Right kidney (tissue), 1 donor: ENCODE measurements at regions not wholly inside any gene's neighbourhood (a gene's known extent, or its start where the extent isn't known, plus 50 kb on each side); places are given as distances from the start of the nearest gene placed in this dataset.
"Not testable (repeated sequence)": the region's sequence is repeated elsewhere in the genome, so short reads cannot be mapped to it uniquely, and the experiment has no call there.

ENCODE experiments used
- DNase-seq: peaks from one replicate; pipeline ENCODE4 v3.0.0-alpha.2; 2016

DNA sequence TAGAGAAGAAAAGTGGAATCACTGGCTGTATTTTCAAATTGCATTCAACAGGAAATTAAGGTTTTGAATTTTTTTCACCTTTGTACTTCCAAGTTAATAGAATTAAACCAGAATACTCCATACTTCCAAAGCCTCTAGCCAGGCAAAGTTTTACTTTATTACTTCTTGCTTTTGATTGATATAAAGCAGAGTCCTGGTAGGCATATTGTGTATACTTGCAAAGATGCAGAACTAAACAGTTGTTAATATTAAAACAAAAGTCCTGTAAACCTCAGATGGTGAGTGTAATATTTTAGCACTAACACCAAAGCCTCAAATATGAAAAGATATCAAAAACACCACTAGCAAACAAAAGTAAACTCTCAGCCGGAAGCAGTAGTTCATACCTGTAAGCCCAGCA, 107.2 kb upstream of the C2CD4B start:
- no peak for DNase-seq

DNA sequence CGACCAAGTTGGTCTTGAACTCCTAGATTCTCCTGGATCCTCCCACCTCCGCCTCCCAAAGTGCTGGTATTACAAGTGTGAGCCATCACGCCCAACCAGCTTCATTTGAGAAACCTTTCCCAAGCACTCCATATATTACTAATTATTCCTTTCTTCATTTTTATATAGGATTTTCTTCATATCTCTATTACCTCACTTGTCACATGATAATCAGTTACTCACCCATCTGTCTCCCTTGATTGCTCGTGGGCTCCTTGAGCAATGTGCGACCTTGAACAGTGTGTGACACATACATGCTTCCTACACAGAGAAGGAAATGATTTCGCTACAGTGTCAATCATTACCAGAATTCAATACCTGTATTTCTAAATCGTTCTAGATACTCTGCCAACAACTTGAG, 110.7 kb upstream of the C2CD4B start:
- DNase-seq: no peak

DNA sequence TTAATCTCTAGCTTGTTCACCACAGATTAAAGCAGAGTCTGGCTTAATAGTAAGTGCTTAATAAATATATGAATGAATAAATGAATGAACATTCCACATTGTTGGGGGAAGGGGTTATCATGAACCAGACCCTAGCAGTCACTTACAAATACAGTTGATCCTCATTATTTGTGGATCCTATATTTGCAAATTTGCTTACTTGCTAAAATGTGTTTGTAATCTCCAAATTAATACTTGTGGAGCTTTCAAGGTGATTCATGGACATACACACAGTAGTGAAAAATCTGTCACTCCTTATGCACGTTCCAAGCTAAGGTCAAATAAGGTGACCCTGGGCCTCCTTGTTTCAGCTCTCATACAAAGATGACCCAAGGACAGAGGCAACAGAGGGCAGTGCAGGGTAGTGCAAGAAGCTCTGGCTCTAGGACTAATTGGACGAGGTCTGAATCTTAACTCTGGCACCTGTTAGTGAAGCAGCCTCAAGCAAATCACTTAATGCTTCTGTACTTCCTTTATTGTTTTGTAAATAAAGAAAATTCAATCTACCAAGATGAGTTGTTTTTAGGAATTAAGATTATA, 112.8 kb upstream of the C2CD4B start:
- DNase-seq: no peak

DNA sequence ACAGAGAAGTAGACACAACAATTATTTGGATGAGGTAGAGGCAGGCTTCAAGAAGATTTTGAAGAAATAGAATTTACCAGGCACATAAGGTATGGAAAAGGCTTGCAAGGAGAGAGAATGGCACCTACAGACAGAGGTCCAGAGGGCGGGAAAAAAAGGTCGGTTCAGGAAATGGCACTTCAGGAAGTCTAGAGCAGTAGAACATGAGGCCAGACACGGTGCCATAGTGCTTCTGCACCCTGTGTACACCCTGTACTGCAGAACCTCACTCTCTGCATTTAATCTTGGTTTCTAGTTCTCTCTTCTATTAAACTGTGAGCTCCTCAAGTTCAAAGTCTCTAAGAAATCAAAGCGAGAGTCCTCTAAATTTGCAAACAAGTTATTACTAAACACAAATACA, 113.4 kb upstream of the C2CD4B start:
- no peak for DNase-seq

DNA sequence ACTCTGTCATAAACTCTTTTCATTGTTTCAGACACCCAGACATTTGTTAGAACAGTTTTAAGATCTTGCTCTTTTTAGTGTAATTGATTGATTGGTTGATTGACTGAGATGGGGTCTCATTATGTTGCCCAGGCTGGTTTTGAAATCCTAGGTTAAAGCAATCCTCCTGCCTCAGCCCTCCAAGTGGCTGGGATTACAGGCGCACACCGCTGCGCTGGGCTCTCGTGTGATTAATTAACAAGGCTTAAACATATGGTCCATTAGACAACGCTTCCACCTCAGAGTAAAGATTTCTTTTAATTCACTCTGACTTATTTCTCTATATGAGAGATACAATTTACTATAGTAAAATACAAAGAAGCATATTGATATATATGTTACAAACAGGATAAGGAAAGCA, 114.0 kb upstream of the C2CD4B start:
- no peak for DNase-seq

DNA sequence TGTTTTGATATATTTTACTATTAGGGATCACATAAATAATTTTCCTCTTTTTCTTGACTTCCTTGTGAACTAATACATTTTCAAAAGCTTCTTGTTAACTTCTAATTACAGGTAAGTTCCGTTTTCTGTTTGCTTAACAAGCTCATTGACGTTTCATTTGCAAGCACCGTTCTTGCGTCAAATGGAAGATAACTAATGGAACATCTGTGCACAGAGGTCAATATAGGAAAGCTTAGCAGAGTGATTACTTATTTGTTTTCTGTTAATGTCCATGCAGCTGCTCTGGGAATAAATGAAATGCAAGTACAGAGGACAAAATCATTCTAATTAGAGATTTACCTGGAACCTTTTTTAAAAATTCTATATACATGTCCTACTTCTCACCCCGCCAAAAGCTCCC, 115.5 kb upstream of the C2CD4B start:
- no peak for DNase-seq

DNA sequence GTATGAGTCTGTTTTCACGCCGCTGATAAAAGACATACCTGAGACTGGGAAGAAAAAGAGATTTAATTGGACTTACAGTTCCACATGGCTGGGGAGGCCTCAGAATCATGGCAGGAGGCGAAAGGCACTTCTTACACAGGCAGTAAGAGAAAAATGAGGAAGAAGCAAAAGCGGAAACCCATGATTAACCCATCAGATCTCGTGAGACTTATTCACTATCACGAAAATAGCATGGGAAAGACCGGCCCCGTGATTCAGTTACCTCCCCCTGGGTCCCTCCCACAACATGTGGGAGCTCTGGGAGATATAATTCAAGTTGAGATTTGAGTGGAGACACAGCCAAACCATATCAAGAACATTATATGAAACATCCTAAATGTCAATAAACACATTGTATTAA, 116.7 kb upstream of the C2CD4B start:
- not testable (repeated sequence) for DNase-seq

DNA sequence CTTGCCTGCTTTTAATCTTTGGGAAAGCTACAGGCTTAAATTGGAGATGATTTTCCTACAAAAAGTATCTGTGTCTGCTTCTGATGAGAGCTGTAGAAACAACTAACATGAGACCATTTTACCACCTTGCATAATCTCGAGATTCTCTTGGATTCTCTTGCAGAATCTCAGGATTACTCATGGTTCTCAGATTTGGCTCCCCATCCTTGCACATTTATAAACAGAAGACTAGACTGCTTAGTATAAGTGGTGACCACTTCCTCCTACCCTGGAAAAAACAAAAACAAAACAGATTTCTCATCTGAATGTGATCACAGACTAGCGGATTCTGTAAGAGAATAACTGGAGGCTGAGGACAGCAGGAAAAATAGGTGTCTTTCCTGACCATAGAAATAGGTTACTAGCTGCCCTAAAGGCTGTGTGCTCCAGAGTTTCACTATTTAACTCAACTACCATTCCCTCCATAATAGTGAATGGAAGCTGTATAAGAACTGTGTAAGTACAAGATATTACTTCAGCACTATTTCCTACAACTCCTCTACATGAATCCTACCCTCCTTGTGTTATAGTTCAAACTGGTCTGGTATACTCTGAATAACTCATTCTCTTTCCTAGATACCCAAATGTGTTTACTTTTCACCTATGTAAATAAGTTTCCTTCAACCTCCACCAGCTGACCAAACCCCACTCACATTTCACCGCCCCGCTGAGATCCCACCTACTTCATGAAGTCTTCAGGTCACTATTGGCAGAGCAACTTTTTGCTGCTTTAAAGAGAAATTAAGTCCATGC, 122.2 kb upstream of the C2CD4B start:
- DNase-seq: no peak

DNA sequence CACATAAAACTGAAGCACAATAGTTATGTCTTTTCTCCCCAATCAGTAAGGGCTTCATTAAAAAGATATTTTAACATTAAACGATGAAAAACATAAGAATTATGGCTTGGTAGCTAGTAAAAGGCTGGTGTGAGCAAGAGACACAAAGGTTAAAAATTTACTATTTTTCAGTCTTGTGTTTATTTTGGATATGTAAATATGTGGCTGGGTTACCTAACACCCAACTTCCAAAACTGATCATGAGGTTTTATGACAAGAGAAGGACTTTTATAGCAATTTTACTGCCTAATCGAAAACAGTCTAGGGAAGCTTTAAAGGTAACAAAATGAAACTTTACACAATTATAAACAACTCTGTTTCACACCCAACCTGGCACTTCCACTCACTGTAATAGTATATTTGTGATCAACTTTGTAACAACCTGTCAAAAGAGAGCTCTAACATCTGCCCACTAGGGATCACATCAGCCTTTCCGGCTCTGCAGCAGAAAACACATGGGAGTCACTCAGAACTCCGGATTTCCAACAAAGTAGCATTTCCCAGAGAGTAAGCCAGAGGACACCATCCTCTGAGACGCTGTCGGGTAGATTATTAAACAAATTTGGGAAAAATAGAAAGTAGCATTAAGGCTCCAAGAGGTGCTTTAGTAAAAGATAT, 123.4 kb upstream of the C2CD4B start:
- DNase-seq: no peak

DNA sequence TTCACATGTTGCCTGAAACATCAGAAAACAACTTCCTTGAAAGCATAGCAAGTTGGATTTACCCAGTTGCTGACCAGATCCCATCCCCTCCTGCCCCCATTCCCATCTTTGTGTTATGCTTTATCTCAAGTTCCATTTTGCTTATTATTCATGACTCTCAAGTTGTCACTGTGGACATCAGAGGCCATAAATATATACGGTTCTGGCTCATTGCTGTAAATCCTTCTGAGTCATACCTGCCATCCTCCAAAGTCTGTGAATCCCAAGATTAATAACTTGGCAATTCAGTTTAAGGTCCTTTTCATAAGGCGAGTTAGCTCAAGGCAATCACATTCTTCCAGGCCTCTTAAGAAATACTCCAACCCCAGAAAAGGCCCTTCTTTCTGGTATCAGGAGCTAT, 126.2 kb upstream of the C2CD4B start:
- no peak for DNase-seq

DNA sequence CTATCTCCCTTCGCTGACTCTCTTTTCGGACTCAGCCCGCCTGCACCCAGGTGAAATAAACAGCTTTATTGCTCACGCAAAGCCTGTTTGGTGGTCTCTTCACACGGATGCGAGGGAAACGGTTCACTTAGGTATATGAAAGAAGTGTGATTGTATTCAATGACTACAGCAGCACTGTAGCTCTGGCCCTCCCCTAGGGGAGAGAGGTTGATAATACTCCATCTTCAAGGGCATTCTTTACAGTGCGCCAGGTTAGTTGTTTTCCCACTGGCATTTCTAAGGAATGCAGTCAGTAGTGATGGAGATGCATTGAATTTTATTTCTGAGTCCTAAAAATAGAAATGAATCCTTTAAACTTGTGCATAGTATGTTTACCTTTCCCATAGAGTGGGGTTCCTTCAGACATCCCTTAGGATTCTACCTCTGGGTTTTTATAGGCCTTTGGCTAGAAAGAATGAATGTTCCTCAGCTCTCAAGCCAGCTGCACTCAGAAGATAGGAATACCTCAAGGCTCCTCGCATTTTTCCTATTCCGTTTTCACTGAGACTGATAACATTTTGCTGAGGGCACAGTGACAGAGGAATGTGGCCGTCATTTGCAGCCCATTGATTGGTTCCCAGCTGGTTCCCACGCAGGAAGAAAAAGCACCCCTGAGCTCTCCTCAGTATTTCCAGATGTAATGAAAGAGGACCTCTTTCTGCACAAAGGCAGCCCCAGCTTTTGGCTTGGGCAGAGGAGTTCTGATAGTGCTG, 131.8 kb upstream of the C2CD4B start:
- no peak for DNase-seq

DNA sequence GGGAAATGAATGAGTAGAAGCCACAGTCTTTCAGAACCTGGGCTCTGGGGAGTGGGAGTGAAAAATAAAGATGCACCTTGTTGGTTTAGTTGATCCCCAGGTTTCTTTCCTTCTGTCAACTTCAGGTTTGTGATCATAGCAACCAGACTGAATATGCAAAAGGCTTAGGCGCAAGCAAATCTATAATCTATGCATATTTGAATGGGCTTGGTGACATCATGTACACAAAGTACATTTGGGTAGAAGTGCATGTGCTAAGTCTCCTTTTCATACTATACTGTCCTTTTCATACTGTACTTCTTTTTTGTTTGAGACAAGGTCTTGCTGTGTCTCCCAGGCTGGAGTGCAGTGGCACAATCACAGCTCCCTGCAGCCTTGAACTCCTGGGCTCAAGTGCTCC, 132.4 kb upstream of the C2CD4B start:
- no peak for DNase-seq

DNA sequence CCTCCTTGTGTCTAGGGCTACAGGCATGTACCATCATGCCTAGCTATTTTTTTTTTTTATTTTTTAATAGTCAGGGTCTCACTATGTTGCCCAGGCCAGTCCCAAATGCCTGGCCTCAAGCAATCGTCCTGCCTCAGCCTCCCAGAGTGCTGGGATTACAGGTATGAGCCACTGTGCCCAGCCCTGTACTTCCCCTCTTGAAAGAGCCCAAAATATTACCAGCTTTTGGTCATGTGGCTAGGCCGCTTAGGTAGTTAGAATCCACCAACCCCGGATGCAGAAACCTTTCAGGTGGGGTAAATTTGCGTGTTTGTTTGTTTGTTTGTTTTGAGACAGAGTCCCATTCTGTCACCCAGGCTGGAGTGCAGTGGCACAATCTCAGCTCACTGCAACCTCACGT, 132.8 kb upstream of the C2CD4B start:
- DNase-seq: no peak

DNA sequence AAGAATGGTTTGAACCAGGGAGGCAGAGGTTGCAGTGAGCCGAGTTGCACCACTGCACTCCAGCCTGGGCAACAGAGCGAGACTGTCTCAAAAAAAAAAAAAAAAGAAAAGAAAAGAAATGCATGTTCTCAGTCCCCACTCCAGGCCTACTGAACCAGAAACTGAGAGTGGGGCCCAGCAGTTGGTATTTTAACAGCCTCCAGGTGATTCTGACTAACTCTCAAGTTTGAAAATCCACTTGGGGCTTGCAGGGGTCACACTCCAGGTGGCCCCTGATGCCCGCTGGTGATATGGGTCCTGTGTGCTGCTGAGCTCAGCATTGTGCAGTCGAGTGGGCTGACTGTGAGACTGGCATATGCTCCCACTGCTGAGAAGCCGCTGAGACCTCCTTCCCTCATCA, 133.7 kb upstream of the C2CD4B start:
- no peak for DNase-seq

DNA sequence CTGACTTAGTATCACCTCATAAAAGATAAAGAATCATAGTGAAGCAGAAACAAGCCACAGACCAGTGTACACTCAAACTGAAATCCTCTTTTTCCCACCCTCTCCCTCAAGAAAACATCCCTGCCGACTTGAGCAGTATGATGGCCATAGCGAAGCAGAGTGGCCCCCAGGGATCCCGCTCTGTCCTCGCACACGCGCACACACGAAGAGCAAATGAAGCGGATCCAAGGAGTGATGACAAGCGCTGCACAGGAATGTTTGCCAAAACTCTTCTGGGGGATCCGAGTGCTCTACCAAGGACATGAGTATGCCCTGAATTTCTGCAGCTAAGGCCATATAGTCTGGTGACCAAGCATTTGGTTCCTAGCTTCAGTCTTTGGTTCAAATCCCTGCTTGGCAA, 134.5 kb upstream of the C2CD4B start:
- DNase-seq: no peak

DNA sequence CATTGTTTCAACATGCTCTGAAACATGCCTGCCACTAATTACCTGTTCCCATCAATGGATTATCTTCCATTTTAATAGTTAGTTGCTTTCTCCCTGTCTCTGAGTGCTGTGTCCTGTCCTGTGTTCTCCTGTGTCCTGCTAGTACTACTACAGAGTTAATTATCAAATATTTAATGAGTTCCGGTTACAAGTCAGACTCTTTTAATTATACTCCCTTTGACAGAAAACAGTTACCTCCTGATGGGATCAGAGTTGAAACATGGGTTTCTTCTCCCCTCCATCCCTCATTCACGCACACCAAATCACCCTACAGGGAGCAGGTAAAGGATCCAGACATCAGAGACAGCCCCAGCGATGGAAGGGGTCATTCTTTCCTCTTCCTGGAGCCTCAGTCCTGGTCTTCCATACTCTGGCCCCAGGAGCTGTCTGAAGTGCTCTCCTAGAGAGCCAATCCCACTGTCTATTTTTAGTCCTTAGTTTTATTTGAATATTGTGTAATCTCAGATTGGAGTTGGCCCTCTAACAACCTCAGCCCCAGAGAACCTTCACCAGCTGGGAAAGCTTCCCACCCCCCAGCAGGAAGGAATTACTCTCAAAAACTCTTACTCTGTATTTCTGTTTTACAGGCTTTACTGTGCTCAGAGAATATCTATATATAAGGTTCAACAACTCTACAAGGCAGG, 137.0 kb upstream of the C2CD4B start:
- DNase-seq: no peak

DNA sequence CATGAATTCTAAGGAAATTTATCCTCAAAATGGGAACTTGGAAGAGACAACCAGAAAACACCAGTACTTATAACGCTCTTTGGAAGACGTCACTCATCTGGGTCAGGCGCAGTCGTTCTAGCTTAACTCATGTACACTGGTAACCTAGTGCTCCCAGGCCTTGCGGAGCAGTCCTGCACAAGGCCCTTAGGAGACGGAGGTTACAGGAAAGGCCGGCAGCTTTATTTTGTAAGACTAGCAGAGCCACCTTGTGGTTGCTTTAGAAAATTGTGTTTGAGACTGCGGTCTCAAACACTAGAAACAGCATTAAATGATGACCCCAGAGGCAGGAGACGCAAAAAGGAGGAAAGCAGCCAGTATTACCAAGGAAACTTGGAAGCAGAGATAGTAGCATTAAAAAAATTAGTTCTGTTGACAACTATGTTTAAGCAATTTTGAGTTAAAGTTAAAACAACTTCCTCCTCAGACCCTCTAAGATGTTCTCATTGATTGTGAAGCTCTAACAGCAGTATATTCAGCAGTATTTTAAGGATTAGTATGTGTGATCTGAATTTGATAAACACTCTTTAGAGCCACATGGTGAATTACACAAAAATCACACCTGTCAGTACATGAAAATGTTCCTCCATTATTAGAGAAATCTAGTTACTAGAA, 141.9 kb upstream of the C2CD4B start:
- DNase-seq: peak; percentile 45

DNA sequence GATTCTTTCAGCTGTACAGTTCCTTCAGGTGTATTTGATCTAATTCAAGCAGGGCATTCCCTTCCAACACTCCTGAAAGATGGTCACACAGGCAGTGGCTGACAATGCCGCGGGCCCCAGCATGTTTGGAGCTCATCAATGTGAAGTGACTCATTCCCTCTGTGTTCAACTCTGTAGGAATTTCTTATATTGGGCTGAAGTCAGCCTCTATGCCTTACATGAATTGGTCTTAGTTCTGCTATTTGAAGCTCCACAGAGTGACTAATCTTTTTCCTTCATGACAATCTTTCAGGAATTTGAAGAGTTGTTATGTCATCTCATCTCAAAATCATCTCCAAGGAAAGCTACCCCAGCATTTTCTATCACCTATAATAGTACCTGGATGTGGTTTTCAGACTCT, 142.5 kb upstream of the C2CD4B start:
- DNase-seq: no peak

DNA sequence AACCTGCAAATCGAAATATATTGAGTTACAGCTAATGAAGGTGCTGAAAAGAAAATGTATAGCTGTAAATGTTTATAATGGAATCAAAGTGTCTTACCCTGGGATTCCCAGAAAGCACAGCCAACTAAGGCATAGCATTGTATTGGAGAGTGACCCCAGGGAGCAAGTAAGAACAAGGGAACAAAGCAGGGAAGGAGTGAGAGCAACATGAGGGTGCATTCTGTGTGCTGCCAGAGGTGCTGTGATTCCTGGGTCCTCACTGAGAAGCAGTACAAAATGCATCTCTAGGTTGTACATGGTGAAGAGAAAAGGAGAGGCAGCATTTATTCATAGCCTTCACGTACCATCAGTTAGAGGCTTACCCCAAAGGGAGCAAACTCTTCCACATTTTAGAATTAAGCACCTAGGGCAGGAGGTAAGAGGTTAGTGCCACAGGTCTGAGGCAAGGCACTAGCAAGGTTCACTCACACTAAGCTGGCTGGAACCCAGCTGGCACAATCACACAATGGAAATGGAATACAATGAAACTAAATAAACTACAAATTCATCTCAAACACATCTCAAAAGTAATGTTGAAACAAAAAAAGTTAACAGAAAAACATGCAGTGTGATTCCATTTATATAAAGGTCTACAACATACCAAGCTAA, 151.5 kb upstream of the C2CD4B start:
- no peak for DNase-seq

DNA sequence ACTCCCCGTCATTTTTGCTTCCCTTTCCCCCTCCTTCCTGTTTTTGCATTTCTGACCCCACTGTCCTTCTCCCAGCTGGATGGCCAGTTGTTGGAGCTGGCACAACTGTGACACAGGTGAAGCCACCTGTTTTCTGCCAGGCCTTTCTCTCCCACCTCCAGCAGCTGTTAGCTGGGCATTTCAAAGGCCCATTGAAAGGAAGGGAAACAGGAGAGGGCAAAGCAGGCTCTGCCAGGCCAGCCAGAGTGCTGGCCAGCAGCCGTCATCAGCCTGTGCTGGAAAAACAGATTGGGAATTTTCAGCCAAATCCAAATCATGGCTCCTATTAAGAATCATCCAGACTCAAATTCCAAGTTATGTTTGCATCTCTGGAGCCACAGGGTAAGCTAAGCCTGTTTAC, 155.2 kb upstream of the C2CD4B start:
- DNase-seq: no peak

DNA sequence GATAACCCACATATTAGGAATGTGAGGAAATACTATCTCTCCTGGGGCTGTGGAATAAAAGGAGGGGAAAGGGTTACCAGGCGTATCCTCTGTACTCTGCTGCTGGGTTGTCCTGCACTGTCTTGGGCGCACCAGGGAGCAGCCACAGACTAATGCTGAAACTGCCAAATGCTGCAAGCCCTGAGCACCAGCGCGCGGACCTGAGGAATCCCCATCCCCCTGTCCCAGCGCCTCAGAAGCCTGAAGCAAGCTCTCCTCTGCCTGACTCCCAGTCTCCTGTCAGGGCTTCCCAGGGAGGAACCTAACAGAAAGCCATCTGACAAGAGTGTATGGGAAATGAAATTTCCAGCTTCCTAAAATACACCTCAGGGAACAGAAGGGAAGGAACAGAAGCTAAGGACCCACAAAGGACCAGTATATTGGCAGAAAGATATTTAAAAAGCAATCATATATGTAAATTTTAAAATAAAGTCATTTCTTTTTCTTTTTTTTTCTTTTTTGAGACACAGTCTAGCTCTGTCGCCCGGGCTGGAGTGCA, 158.3 kb upstream of the C2CD4B start:
- DNase-seq: no peak
